NCI-H1694 treated with DMSO at 0.1 percent for 48 hours (cell line): ENCODE measurements at regions not wholly inside any gene's neighbourhood (a gene's known extent, or its start where the extent isn't known, plus 50 kb on each side); places are given as distances from the start of the nearest gene placed in this dataset.
A peak's percentile ranks its signal among the peaks of the same experiment; 100 is the strongest.
"Not testable (repeated sequence)": the region's sequence is repeated elsewhere in the genome, so short reads cannot be mapped to it uniquely, and the experiment has no call there.

ENCODE experiments used
- DNase-seq: peaks from one replicate; lab custom pipeline; 2025; lab: John Stamatoyannopoulos, UW

DNA sequence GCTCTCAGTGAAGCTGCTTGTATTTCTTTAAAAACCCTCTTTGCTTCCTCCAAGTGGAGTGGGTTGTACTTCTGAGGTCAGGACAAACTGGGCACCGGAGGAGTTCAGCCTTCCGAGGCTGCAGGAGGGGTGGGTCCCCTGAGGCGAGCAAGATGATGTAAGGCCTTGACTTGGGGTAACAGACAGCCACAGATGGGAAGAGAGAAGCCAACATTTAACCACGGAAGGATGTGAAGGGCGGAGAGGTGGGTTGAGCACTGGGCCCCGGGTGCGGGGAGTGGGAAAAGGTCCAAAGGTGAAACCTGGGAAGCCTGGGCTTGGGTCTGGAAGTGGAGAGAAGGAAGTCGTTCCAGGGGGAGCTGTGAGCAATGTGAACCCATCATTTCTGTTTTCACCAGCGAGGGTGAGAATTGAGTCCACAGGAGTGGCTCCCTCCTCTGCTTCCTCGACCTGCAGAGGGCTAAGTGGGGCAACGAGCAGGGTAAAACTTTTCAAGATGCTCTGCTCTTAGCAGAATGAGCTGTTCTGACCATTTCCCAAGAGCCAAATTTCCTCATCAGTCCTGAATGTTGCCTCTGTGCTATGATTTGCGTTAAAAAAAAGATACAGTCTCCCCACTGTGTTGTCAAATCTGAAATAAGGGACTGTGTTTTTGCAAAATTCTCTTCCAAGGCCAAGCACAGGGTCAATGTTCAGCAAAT, 137.7 kb upstream of the CRHR1 start:
- DNase-seq: no peak

DNA sequence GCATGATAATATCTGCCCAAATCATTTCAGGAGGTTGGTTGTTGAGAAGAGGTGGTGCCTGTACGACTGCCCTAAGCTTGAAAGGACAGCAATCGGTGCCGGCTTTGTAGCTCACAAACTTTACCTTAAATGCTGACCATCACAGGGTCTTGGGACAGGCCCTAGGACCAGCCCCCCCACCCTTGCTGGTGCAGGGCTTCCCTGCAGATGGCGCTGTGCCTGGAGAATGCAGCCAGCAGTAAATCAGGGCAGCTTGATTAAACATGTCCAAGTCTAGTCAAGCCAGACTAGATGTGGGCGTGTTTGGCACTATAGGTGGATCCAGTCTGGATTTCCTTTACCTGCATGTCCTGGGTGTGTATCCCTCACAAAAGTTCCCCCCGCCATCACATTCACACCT, 135.5 kb upstream of the CRHR1 start:
- no peak for DNase-seq

DNA sequence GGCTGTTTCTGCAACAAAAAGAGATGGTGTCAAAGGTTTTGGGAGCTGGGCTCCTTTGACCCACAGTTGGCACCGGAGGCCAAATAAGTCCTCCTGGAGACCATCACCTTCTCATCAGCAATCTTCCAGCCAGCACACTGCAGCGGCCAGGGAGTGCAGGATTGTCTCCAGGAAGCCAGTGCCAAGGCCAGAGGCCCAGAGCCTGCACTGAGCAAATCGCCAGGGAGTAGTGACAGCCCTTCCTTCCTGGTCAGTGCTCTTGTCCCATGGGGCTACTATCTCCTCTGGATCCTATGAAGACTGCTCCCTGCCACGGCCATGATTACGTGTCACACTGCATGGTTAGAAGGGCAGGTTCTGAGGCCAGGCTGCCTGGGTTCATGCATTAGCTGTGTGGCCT, 134.3 kb upstream of the CRHR1 start:
- no peak for DNase-seq

DNA sequence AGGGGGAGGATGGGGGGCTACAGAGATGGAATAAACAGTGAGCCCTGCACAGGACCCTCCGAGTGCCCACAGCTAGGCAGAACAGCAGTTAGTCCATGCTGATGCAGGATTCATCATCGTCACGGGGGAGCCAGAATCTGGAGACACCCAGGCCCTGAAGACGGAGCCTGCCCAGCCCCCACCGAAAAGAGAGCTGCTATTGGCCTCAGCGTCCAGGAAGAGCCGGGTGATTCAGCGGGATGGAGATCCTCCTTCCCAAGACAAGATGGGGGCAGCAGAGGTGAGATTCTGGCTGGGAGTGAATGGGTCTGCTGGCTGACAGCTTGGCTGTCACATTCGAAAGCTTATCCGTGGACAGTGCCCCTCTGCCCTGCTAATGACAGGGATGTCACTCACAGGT, 133.6 kb upstream of the CRHR1 start:
- DNase-seq: no peak

DNA sequence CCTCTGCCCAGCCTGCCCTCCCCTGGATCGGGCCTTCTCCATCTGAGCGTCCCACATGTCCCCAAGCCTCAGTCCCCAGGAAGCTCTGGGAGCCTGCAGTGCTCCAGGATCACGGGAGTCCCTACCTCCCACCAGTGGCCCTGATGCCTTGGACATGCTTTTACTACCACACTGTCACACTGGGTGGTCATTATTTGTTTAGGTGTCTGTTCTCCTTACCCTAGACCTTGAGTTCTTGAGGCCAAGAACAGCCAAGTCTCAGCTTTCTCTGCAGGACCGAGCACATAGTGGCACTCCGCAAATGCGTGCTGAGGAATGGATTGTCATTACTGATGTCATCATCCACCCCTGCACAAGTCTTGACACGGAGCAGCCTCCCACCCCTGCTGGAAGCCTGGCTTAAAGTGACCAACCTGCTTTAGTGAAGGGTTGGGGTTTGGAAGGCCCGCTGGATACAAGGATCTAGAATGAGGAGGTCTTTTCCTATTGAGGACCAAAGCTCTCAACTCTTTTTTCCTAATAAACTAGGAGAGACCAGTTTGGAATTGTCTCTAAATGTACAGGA, 132.9 kb upstream of the CRHR1 start:
- no peak for DNase-seq

DNA sequence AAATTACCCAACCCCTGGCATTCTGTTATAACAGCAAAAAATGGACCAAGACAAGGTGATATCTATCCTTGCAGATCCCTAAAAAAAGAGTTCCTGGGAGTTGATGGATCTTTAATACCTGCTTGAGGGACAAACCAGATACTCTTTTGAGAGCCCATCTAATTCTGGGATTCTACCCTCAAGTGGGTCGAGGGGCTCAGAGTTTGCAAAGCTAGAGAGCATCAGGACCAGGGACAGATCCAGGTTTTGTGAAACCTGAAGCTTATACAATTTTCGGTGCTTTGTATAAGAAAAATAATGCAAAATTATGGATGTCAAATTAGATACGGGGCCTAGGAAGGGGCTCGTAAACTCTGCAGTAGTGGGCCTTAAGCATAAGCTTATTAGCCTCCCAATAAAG, 130.5 kb upstream of the CRHR1 start:
- no peak for DNase-seq

DNA sequence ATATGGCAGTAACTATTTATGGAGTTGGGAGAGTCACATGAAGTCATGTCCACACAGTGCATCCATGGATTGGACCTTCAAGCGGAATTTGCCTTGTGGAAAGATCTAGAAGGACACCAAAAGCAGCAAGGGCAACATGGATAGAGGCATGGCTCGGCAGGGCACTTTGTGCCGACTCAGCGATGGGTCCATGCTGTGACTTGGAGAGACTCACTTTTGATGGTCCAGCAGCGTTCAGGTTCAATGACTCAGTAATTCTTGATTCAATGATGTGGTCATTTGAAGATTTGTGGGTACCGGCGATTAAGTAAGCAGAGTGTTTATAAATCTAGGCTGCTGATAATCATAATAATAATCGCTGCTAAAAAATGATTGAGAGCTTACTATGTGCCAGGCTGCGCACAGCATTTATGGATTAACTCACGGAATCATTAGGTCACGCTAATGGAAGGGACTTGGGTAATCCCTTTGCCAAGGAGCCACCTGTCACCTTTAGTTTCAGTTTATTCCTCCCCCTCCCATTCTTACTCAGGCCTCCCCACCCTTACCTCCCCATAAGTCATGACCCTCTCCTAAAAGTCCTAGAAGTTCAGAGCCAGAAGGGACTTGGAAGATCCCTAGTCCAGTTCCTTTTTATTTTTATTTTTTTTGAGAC, 127.5 kb upstream of the CRHR1 start:
- no peak for DNase-seq

DNA sequence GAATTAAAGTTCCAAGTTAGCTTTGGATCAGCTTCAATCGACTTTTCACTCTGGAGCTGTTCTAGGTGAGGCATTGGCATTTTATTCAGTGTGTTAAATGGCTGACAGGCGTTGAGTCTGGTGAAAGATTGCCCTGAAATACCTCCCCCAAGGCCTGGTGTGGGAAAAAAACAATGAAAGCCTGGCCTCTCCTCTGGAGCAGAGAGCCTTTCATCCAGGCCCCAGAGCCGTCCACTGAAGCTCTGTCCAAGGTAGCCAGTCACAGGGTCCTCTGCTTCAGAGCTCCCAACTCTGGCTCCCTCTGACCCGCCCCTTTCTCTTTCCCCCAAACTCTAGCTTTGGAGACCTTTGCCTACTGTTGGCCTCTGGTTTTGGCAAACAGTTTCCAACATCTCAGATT, 123.6 kb upstream of the CRHR1 start:
- DNase-seq: no peak

DNA sequence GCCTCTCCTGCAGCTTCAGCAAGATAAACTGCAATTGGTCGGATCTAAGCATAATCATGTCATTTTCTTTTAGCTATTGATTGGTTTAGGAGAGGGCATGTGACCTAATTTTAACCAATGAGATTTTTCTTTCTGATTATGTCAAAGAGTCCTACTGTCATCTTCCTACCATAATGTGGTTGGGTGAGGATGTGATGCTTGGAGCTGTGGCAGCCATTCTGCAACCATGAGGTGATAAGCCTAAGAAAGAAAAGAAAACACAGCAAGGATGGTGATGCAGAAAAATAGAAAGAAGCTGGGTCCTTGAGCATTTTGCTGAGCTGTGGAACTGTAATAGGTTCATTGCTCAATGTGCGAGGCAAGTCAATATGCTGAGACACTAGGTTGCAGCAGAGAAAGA, 121.7 kb upstream of the CRHR1 start:
- no peak for DNase-seq

DNA sequence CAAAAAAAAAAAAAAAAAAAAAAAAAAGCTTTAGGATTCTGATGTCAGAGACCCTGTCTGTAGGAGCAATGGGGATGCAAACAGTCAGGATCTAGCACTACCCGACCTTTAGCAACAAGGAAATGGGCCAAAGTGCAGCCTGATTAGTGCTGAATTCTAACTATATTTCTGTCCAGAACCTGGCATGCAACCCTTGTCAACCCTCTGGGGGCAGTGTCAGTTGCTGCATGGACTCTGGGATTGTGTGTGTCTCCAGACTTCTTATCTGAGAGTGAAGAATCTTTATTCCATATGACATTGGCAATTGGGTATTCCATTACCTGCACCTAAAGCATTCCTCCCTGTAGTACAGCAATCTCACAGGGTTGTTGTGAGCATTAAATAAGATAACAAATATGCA, 120.3 kb upstream of the CRHR1 start:
- DNase-seq: no peak

DNA sequence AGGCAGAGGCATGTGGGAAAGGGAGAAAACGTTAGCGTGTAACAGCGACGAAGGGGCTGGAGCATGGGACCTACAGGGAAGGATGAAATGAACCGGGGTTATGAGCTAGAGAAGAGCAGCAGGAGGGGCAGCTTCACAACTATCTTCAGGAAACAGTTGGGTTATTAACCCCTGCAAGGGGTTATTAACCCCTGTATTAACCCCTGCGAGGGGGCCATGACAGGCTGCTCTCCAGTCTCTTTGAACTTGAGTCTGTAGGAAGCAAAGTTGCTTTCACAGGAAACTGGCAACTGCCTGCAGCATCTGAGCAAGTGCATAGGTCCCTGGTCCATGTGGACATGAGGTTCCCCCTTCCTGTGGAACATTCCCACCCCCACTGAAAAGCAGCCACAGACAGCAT, 119.2 kb upstream of the CRHR1 start:
- DNase-seq: no peak

DNA sequence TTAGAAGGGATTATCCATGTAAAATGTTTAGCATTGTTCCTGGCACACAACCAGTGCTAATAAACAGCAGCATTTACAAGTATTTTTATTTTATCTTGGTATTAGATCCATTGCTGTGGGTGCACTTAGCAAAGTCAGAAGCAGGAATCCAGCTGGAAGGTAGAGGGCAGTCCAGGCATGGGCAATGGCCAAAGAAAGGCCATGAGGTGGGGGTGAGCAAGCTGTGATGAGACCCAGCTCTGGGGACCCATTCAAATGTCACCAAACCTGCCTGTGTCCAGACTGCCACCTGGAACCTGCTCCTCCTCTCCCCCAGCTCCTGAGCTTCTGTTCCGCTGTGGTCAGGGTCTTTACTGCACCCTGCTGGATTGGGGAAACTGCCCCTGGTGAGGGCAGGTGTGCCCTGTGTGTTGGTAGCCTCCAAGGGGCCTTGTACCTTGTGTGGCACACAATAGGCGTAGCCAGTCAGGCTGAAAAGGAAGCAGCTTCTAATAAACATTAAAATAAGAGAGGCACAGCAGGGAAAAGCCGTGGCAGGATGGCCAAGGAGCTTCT, 118.0 kb upstream of the CRHR1 start:
- no peak for DNase-seq

DNA sequence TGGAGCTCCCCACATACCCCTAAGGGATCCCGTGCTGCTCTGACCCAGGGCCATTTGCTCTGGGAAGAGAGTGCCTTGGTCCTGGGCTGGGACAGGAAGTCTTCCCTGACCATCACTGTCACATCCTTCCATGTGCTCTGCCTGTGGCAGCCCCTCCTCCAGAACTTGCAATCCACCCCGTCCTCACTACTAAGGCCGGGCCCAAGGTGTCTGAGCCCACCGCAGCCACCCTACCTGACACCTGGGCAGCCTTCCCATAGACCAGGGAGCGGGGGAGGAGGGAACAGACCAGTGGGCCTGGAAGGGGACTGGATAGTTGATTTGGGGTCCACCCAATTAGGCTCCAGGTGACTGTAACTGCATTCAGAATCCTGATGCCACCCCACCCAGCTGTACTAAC, 117.5 kb upstream of the CRHR1 start:
- DNase-seq: no peak

DNA sequence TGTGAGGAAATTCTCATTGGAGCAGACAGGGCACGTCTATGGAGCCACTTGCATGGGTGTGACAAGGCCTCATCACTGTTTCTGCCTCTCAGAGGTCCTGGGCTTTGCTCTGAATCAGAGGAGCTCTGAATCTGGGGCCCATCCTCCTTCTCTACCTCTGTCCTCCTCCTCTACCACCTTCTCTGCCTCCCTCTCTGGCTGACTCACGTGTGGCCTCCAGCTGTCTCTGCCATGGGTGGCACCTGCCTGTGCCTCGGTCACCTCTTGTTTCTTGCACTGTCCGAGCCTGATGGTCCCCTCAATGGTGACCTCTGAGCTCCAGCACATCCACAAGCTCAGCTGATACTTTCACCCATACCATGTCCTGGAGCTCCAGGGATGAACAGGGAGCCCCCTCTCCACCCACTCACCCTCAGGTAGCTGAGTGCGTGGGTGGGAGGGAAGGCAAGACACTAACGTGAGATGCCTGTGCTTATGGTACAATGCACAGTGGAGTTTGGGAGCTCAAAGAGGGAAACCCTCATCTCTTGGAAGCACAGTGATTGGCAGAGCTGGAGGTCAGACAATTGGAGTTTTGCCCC, 116.4 kb upstream of the CRHR1 start:
- no peak for DNase-seq

DNA sequence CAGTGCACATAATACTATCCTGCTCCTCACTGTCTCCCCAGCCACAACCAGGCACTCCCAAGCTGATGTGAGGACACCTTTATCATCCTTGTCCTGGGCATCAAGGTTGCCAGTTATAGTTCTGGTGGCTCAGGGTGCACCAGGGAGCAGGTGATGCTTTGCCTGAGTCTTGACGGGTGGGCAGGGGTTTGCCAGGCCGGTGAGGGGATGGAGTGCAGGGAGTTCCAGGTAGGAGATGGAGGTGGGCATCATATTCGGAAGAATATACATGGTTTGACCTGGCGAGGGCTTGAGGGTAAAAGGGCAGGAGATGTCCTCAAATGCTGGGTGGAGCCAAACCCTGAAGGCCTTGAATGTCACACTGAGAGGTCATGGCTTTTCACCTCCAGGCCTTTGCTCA, 115.8 kb upstream of the CRHR1 start:
- DNase-seq: no peak

DNA sequence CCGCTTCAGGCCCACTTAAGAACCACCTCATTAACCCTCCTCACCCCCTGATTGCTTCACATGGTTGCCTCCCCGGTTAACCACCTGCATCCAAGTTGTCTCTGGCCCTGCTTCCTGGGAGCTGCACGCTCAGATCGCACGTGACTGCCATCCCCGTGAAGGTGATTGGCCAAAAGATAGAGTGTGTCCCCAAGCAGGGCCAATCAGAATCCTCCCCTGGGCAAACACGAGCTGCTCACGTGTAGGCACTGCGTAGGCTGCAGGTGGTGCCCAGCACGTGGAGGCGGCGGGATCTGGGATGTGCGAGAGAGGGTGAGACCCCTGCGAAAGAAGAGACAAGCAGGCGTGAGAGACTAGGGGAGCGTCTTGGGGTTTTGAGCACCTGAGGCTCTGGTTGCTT, 111.8 kb upstream of the CRHR1 start:
- DNase-seq: no peak

DNA sequence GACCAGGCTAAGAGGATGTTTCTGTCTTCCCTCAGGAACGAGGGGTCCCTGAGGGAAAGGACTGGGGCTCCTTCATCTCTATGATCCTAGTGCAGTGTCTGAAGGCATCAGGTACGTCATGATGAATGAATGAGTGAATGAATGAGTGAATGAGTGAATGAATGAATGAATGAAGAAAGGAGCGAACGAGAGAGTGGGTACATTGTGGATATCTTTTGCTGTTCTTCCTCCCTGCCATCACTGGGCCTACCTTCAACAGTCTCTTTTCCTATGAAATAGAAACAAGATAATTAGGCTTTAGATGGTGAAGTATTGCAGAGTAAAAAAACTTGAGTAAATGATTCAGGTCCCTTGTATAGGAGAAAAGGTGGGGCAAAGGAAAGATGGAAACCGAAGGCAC, 111.3 kb upstream of the CRHR1 start:
- no peak for DNase-seq

DNA sequence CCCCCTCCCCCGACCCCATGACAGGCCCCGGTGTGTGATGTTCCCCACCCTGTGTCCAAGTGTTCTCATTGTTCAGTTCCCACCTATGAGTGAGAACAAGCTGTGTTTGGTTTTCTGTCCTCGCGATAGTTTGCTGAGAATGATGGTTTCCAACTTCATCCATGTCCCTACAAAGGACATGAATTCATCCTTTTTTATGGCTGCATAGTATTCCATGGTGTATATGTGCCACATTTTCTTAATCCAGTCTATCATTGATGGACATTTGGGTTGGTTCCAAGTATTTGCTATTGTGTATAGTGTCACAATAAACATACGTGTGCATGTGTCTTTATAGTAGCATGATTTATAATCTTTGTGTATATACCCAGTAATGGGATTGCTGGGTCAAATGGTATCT, 110.4 kb upstream of the CRHR1 start:
- not testable (repeated sequence) for DNase-seq

DNA sequence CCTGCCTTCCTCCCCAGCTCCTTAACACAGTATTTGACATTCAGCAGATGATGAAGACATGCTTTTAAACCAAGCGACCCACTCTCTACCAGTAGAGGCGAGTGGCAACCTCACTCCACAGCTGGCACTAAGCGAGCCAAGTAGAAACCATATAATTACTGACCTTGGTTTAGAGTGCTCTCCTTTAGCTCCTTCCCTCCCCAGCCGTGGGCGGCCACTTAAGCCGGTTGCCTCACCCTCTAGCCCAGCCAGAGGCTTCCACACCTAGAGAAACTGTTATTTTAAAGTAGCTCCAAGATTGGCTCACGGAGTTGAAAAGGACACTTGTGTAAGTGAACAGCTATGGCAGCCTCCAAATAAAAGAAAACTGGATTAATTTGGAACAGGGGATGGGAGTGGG, 109.1 kb upstream of the CRHR1 start:
- DNase-seq: no peak

DNA sequence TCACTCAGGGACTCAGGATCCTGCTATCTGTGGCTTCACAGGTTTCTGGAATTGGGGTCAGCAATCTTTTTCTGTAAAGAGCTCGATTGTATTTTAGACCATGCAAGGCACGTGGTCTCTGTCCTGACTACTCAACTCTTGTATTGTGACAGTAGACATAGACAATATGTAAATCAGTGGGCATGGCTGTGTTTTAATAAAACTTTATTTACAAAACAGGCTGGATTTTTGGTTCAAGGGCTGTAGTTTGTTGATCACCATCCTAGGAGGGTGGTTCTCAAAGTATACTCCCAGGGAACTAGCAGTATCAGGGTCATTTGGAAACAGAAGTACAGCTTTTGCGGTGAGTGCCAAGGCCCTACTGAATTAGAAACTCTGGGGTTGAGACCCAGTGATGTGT, 108.2 kb upstream of the CRHR1 start:
- no peak for DNase-seq

DNA sequence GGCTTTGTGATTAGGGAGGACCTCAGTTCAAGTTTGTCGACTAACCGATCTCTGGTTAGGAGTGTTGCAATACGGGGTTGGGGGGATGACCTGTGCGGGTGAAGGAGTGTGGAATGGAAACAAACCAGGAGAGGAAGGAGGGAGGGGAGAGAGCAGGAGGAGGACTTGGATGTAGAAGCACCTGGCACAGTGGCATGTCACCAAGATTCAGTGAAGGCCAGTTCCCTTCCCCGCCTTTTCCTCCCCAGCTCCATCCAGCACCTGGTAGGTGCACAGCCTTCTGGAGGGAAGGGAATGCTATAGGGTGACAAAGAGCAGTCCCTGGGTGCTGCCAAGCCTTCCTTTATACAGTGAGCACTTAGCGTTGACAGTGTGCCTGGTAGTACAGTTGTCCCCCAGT, 107.4 kb upstream of the CRHR1 start:
- no peak for DNase-seq

DNA sequence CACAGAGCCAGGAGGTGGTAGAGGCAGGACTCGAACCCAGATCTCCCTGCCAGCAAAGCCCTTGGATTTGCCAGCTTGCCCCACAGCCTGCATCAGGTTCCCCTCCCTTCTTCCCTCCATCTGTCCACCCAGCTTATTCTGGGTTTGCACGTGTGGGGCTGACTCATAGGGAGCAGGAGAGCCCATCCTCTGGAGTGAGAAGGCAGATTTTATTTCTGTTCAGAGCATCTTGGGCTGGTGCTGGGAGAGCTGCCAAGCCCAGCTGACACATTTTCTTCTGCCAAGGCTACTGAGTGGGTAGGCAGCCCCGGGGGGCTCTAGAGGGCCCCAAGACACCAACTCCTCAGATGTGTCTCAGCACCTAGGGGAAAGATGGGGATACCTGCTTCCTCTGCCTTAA, 106.3 kb upstream of the CRHR1 start:
- peak; percentile 84 for DNase-seq

DNA sequence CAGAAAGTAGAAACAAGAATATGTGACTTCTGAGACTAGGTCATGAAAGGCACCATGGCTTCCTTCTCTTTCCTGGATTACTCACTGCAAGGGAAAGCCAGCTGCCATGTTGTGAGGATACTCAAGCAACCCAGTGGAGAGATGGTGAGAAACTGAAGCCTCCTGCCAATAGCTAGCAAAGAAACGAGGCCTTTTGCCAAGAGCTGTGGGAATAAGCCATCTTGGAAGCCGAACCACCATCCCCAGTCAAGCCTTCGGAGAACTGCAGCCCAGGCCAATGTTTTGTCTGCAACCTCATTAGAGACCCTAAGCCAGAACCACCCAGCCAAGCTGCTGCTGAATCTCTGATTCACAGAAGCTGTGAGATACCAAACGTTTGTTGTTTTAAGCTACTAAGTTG, 104.7 kb upstream of the CRHR1 start:
- no peak for DNase-seq
